ENCODE measurements at regions not wholly inside any gene's neighbourhood (a gene's known extent, or its start where the extent isn't known, plus 50 kb on each side); places are given as distances from the start of the nearest gene placed in this dataset.

DNA sequence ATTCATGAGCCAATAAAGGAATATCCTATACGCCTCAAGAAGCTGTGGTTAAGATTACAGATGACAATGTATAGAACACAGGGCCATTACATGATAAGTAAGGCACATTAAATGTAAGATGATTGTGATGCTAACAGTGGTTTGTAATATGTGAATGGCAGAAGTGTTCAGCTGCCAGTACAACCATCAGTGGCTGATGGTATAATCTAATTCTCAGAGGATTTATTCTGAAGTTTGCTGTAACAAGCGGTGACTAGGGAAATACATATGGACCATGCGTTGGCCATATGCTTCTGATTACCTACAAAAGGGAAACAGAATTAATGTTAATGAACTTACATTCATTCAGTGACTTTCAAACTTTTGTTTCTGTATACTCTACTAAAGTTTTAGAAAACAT lies 750.8 kb upstream of the KLHL29 start (continued):
- TF ChIP-seq MXD1 (CRISPR knock-in tag; IDR thresholded peaks at IDR 0.05) (no peak), JUND (CRISPR knock-in tag; IDR thresholded peaks at IDR 0.05) (no peak), ETV6 (CRISPR knock-in tag; conservative IDR thresholded peaks at IDR 0.05) (no peak), HHEX (CRISPR knock-in tag; IDR thresholded peaks at IDR 0.05) (no peak), MED8 (CRISPR knock-in tag; IDR thresholded peaks at IDR 0.05; ENCODE audit: insufficient replicate concordance) (no peak)
- TF ChIP-seq, protein P1, sequence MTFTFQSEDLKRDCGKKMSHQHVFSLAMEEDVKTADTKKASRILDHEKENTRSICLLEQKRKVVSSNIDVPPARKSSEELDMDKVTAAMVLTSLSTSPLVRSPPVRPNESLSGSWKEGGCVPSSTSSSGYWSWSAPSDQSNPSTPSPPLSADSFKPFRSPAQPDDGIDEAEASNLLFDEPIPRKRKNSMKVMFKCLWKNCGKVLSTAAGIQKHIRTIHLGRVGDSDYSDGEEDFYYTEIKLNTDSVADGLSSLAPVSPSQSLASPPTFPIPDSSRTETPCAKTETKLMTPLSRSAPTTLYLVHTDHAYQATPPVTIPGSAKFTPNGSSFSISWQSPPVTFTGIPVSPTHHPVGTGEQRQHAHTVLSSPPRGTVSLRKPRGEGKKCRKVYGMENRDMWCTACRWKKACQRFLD (CRISPR knock-in tag; IDR thresholded peaks at IDR 0.05; ENCODE audit: borderline replicate concordance), result no peak

- H3K36me3 ChIP-seq (replicated peaks in 1 of 2; ENCODE audit: control insufficient read depth in 1 of 2, insufficient read depth in 2 of 2, low read length in 2 of 2), result no peaks in the 10 kb centered on the region
- DNase-seq (ENCODE audit: low spot score), result no peak
- no peak overlapping the region for H2AFZ ChIP-seq (ENCODE audit: low read length)
- H3K27ac ChIP-seq (ENCODE audit: extremely low read length, insufficient read depth, low read length), result no peak overlapping the region
- H3K79me2 ChIP-seq (ENCODE audit: insufficient read depth, low read length), result no peaks in the 10 kb centered on the region
- no peak overlapping the region for H3K4me2 ChIP-seq (ENCODE audit: low read depth, low read length)
- BruUV-seq (replicated peaks), result no TSS peak
- FAIRE-seq, result no peak
- in situ Hi-C loops (cut with HindIII; ENCODE audit: extremely low pct_ligation_motif_present, low pct_unique_long_range_greater_than_20kb), result no loop called here
- H3K4me1 ChIP-seq (ENCODE audit: insufficient read depth, low read length), result no peaks in the 10 kb centered on the region
- ATAC-seq, result no peak
- H3K9ac ChIP-seq (ENCODE audit: insufficient read depth, low read depth, low read length), result no peak overlapping the region
- ChIA-PET POLR2A (no interaction called here), CTCF (ENCODE audit: low intra/inter-chr PET ratio, low total read pairs) (no interaction called here)
- H3K27me3 ChIP-seq (ENCODE audit: control insufficient read depth in 1 of 2, insufficient read depth in 2 of 2, low read length in 2 of 2), result no peaks in the 10 kb centered on the region
- H3K9me3 ChIP-seq (ENCODE audit: low read length), result peaks cover 84% of the 10 kb centered on the region
- 0% methylated on average over 1 of the region's 1 CpG for WGBS (ENCODE audit: low lambda C conversion rate)
- intact Hi-C loops (cut with micrococcal nuclease; ENCODE audit: unreplicated experiment), result no loop called here
- H3K4me3 ChIP-seq (replicated peaks in 1 of 3; ENCODE audit: insufficient read depth in 1 of 3, low read depth in 2 of 3, low read length in 3 of 3), result no peak overlapping the region
- H4K20me1 ChIP-seq (ENCODE audit: insufficient read depth, low read length), result no peaks in the 10 kb centered on the region
- TF ChIP-seq ZNF878 (CRISPR knock-in tag; IDR thresholded peaks at IDR 0.05), result no peak
- TF ChIP-seq, protein P2, sequence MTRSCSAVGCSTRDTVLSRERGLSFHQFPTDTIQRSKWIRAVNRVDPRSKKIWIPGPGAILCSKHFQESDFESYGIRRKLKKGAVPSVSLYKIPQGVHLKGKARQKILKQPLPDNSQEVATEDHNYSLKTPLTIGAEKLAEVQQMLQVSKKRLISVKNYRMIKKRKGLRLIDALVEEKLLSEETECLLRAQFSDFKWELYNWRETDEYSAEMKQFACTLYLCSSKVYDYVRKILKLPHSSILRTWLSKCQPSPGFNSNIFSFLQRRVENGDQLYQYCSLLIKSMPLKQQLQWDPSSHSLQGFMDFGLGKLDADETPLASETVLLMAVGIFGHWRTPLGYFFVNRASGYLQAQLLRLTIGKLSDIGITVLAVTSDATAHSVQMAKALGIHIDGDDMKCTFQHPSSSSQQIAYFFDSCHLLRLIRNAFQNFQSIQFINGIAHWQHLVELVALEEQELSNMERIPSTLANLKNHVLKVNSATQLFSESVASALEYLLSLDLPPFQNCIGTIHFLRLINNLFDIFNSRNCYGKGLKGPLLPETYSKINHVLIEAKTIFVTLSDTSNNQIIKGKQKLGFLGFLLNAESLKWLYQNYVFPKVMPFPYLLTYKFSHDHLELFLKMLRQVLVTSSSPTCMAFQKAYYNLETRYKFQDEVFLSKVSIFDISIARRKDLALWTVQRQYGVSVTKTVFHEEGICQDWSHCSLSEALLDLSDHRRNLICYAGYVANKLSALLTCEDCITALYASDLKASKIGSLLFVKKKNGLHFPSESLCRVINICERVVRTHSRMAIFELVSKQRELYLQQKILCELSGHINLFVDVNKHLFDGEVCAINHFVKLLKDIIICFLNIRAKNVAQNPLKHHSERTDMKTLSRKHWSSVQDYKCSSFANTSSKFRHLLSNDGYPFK (CRISPR knock-in tag; IDR thresholded peaks at IDR 0.05; ENCODE audit: borderline replicate concordance), result no peak
- TF ChIP-seq, protein P3, sequence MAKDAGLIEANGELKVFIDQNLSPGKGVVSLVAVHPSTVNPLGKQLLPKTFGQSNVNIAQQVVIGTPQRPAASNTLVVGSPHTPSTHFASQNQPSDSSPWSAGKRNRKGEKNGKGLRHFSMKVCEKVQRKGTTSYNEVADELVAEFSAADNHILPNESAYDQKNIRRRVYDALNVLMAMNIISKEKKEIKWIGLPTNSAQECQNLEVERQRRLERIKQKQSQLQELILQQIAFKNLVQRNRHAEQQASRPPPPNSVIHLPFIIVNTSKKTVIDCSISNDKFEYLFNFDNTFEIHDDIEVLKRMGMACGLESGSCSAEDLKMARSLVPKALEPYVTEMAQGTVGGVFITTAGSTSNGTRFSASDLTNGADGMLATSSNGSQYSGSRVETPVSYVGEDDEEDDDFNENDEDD (CRISPR knock-in tag; IDR thresholded peaks at IDR 0.05; ENCODE audit: borderline replicate concordance), result no peak
- TF ChIP-seq KMT2A (CRISPR knock-in tag; IDR thresholded peaks at IDR 0.05), result no peak
- TF ChIP-seq ZNF710 (CRISPR knock-in tag; IDR thresholded peaks at IDR 0.05; ENCODE audit: borderline replicate concordance), result no peak
- TF ChIP-seq TARDBP (CRISPR knock-in tag; IDR thresholded peaks at IDR 0.05), result no peak
- TF ChIP-seq, protein P4, sequence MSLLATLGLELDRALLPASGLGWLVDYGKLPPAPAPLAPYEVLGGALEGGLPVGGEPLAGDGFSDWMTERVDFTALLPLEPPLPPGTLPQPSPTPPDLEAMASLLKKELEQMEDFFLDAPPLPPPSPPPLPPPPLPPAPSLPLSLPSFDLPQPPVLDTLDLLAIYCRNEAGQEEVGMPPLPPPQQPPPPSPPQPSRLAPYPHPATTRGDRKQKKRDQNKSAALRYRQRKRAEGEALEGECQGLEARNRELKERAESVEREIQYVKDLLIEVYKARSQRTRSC (CRISPR knock-in tag; IDR thresholded peaks at IDR 0.05; ENCODE audit: low read depth), result no peak
- no peak for TF ChIP-seq U2AF1 (optimal IDR thresholded peaks at IDR 0.05; ENCODE audit: low read depth, low read length)
- no peak for TF ChIP-seq ZNF557 (CRISPR knock-in tag; IDR thresholded peaks at IDR 0.05)
- TF ChIP-seq ZNF460 (CRISPR knock-in tag; IDR thresholded peaks at IDR 0.05; ENCODE audit: borderline replicate concordance), result no peak
Observed at GRCh38 chr2:22656426-22656825, 728.6 kb upstream of the KLHL29 start.

All from HepG2 (cell line).